ENCODE measurements at regions not wholly inside any gene's neighbourhood (a gene's known extent, or its start where the extent isn't known, plus 50 kb on each side); places are given as distances from the start of the nearest gene placed in this dataset.

DNA sequence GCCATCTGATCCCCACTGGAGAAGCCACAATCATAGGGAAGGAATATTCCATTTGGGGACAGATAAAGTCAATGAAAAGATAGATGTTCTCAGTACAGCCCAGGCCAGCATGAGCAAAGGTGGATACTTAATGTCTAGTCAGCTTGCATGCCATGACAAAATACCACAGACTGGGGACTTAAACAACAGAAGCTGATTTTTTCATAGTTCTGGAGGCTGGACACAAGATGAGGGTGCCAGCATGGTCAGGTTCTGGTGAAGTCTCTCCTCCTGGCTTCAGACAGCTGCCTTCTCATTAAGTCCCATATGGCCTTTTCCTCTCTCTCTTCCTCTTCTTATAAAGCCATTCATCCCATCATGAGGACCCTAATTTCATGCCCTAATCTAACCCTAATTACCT, 116.1 kb upstream of the CYP1B1 start:
- TF ChIP-seq, protein P1, sequence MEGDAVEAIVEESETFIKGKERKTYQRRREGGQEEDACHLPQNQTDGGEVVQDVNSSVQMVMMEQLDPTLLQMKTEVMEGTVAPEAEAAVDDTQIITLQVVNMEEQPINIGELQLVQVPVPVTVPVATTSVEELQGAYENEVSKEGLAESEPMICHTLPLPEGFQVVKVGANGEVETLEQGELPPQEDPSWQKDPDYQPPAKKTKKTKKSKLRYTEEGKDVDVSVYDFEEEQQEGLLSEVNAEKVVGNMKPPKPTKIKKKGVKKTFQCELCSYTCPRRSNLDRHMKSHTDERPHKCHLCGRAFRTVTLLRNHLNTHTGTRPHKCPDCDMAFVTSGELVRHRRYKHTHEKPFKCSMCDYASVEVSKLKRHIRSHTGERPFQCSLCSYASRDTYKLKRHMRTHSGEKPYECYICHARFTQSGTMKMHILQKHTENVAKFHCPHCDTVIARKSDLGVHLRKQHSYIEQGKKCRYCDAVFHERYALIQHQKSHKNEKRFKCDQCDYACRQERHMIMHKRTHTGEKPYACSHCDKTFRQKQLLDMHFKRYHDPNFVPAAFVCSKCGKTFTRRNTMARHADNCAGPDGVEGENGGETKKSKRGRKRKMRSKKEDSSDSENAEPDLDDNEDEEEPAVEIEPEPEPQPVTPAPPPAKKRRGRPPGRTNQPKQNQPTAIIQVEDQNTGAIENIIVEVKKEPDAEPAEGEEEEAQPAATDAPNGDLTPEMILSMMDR (IDR thresholded peaks at IDR 0.05; ENCODE audit: poor library complexity), result no peak
- TF ChIP-seq EZH2phosphoT487 (IDR thresholded peaks at IDR 0.05; ENCODE audit: low read depth, severe bottlenecking, unreplicated experiment), result no peak
